Stromal cell of bone marrow (primary cell): ENCODE measurements at regions not wholly inside any gene's neighbourhood (a gene's known extent, or its start where the extent isn't known, plus 50 kb on each side); places are given as distances from the start of the nearest gene placed in this dataset.
A peak's percentile ranks its signal among the peaks of the same experiment; 100 is the strongest.

Experiments
- DNase-seq: peaks from one replicate; pipeline ENCODE4 v3.0.0-alpha.2; 2012; ENCODE audit warnings: low read depth

DNA sequence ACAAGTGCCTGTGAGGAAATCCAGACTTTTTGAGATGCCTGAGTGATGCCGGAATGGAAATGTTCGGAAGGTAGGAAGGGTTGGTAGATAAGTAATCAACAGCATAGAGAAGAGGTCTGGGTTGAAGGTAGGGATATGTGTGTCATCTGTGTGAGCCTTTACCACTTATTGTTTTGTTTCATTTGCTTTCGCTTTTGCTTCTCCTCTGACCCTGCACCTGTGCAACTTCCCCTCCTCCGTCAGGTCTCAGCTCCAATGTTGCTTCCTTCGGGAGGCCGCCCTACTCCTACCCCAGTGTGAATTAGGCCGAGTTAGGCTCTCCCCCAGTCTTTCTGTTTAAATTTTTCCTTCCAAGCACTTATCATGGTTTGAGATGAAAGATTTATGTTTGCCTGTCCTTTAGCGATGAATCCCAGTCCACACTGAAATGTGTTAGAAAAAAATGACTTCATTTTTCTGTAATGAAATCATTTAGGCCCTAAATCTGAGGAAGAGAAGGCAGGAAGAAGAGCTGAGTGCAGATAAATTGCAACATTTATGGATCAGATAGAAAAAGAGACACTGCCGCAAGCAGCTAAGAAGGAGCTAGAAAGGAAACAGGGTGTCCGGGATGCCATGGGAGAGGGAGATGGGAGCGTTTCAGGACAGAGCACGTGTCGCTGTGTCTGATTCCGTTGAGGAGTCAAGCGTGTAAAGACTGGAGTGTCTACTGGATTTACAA, 139.6 kb upstream of the PELI1 start:
- no peak for DNase-seq

DNA sequence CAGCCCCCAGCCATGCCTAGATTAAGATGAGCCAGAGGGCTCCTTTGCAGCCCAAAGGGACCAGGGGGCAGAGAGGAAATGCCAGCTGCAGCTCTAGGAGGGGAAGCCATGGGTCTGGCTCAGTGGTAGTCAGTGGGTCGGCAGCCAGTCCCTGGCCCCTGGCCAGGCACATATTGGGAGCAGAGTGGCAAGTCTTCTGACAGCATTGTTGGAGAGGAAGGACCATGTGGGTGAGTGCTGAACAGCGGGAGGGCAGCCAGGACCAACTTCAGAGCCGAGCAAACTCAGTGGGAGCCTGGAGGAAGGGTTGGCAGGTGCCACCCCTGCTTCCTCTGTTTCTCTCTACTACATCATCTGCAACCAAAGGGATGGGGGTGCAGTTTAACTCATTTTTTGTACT, 140.5 kb upstream of the PELI1 start:
- DNase-seq, result no peak

DNA sequence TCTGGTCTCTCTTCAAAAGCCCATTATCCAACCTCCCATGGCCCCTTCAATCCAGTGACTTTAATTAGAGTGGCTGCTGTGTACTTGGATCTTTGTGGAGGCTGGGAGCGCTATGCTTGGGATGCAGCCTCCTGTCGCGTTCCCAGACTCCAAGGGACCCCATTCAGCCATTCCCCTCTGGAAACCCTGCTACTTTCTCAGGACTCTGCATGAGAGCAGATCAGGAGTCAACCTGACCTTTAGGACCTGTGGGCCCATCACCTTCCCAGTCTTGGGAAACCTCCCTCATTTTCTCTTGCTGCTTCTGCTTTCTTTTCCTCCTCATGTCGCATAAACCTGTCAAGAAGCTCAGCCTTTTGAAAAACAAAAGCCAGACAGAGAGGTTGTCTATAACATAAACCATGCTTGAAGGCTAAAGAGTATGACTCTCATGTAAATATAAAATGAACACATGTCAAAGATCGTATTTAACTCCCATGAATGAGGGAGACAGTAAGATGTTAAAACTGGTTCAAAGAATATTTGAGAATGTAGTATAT, 143.1 kb upstream of the PELI1 start:
- no peak for DNase-seq

- peak; percentile 61 for DNase-seq
Measured at GRCh38 chr2:64288321-64289193, 144.3 kb upstream of the PELI1 start.

- DNase-seq, result no peak
Measured at GRCh38 chr2:64289251-64289650, 145.0 kb upstream of the PELI1 start.

DNA sequence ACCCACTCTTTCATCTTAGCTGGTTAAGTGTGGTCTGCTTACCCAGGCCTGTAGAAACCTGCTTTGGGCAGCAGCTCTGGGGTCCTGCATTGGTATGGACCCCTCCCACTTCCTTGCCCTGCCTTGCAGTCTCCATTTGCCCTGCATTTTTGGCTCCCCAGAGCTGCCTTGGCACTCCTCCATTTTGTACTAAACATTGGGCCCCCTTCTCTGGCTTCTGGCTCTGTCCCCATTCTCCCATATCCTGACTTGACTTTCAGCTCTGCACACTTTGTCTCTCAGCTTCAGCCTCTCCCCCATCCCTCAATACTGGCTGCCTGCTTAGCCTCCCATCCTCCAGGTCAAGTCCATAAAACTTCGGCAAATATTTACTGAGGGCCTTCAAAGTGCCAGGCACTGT, 145.5 kb upstream of the PELI1 start:
- no peak for DNase-seq

DNA sequence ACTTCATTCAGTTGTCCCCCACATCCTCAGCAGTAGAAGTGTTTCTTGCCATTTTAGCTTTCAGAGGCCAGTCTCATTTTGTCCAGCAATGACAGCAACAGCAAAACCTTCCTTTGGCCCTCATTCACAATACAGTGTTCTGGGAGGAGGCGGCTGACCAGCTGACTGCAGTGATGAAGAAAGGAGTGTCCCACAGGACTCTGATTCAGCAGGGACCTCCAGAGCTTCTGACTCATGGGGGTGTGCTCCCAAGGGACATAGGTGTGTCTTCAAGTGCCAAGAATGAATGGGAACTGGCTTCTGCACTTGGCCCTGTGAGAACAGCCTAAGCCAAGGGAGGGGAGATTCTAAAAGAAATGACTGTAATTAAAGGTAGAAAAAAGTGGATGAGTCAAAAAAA, 147.0 kb upstream of the PELI1 start:
- DNase-seq, result peak; percentile 43

- DNase-seq, result no peak
Measured at GRCh38 chr2:64295326-64296139, 151.3 kb upstream of the PELI1 start.

- no peak for DNase-seq
Measured at GRCh38 chr2:64296140-64296480, 151.9 kb upstream of the PELI1 start.

GRCh38 chr2:64296695-64297346, 152.6 kb upstream of the PELI1 start:
- DNase-seq, result no peak

DNA sequence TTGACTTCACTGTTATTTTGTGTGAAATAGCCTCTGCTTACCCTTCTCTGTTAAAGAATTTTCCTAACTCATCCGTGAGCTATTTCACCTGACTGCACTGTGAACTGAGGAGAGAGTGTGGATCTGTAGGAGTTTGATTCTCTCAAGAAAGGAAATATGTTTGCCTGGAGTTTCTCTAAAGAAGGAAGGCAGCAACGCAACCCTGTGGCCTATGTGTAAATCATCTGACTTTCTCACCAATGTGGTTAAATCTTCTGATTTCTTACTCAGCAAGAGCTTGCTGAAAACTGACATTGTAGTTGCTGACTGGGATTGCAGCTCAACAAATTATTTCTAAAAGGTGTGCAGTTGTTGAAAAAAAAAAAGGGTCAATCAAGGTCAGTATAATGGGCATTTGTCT, 153.9 kb upstream of the PELI1 start:
- no peak for DNase-seq

DNA sequence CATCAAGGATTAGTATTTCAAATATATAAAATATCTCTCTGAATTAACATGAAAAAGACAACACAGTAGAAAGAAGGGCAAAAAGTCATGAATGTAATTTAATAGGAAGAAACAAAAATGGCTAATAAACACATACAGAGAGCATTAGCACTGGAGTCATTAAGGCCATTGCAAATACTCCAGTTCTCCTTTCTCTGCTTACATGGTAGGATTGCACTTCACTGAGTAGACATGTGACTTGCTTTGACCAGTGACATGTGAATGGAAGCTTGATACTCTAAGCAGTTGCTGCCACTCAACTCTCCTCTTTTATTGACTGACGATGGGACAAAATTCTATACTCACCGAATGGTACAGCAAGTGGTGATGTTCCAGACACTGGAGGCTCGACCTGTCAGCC, 153.9 kb upstream of the LGALSL start:
- DNase-seq, result no peak

DNA sequence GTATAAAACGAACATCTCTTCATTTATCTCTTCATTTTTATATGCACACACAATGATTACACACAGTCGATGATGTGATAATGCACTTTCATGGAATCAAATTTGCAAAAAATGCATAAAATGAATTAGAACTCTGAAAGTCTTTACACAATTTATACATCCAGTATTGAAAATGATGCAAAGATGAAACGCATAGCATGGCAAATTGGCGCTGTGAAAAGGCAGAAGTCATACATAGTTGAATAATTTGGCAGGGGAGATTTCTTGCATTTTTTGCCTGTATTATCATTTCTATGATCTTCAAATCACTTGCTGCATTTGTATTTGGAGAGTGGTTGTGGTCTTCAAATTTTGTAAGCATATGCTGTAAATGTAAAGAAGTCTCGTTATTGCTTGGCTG, 150.7 kb upstream of the LGALSL start:
- DNase-seq, result no peak

DNA sequence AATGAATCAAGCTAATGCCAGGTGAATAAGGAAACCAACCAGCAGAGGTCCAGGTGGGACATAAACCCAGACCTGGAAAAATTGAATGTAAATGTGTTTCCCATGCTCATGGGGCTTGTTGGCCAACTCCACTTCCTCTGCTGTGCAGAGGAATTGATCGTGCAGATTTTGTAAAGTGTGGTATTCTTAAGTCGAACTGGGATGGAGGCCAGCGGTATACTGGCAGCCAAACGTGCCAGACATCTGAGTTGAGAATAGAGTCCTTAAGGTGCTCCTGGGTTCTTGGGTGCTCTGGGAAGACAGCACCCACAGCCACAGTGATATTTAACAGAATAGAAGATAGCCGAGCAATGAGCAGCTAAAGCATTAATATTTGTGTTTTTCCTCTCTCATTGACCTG, 146.5 kb upstream of the LGALSL start:
- DNase-seq, result no peak

DNA sequence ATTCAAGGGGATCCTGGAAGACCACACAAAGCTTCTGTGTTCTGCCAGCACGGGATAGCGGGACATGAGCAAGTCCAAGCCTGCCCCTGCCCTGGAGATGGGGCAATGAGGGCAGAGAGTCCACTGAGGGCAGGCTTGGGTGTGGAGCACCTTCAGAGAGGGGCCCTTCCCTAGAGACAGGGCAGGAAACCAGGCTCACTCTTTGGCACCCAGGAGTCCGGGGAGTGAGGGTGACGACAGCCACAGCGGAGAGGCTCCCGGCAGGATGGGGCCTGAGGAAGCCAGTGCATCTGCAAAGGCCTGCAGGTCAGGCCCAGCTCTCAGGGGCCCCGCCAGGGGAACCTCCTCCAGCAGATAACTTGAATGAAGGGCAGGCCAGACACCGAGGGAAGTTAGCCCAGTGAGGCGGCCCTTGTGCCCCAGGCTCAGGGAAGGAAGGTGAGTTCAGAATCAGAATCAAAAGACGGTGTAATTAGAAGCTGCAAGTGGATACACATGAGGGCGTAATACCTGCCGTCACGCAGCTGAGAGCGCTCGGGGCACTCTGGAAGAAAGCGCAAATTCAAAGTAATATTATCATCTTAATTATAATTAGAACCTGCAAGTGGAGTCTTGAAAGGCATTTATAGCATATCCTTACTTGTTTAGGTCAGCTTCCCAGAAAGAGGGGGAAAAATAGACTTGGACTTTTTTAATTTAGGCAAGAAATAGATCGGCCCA, 142.6 kb upstream of the LGALSL start:
- DNase-seq, result no peak

DNA sequence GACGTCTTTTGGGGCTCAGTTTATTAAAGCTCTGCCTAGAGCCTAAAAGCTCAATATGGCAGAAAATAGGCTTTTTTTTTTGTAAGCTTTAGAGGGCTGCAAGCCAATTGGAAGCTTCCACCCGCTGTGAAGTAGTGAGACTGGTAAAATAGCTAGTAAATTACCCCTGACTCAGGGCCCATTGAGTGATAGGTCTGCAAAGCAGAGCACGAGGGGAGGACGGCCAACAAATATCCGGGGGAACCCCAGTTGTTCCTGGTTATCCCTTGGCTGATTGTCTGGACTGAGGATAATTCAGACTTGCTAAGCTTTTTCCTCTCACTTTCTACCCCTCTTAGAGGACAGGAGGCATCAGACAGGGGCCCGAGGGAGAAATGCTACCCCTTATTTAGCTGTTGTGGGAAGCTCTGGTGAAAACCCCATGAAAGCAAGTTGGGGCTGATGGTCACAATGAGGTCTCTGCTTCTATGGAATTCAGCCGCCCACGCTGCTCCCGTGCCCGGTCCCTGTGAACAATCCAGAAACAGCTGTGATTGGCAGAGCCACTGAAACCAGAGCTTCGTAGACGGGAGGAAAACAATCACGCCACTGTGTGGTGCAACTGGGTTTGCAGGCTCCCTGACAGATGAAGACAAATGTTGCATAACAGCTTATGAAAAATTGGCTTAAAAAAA, 141.9 kb upstream of the LGALSL start:
- DNase-seq, result peak; percentile 90

DNA sequence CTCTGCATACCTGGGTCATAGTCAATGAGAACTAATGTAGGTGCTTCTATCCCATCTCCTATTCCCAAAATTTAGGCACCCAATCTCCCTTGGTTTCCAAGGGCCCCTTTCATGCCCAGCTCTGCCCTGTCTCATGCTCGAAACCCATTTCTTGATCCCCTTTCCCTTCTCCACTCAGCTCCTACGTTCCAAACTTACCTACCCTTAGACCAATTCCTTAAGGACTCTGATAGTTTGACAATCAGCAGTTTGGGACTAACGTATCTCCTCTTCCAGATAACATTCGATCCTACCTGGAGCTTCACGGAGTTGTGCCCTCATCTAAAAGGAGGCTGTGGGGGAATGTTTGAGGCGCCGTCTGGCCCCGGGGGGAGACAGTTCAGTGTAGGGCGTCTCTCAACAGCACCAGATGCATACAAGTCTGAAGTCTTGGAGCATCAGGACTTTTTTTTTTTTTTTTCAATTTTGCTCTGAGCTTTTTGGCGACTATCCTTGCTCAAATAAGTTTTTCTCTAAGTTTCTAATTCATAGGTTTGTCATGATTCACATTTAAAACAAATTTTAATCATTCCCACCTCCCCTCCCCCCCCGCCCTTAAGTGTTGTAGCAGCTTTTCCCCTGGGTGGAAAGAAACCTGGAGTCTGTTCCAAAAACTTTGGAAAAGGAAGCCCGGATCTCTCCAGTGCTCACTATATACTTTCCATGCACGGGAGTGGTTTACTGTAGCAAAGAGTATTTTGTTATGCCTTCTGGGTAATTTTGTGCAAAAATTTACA, 141.2 kb upstream of the LGALSL start:
- no peak for DNase-seq

DNA sequence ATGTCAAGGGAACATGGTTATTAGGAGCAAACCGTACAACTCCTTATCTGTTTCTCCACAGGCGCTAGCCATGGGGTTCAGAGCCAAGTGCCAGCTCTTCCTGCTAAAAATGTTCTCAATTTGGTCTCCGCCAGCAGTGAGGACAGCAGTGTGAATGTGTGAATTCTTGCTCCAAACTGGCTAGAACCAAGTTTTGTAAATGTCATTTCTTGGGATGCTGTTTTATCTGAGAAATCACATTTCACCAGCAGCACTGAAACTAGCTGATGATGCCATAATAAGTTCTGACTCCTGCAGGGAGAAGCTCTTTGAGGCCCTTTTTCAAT, 140.6 kb upstream of the LGALSL start:
- DNase-seq, result no peak

DNA sequence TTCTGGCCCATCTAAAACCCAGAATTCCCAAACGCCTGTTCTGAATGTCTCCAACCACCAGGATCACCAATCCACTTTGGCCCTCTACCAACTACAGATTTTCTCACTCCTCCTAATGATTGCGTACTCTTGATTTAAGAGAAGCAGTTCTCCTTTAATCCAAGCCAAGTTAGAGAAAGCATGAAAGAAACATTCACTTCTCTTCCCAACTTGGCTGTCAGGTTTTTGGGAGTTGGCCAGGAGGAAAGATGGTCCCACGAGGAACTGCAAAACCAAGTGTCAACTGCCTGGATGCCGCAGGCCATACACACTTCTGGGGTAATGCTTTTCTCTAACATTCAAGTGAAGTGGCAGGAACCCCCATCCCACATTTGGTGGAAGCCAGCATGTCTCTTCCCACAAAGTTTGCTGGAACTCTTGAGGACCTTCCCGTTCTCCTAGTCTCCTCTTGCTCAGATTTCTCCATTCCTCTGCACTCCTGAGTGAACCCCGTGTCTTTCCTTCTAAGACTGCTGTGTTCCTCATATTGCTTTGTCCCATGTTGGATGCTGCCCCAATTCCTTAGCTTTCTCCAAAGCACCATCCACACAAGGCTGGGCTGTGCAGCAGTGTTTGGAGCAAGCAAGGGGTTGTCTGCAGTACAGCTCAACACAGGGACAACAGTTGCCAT, 138.5 kb upstream of the LGALSL start:
- no peak for DNase-seq
